Right cardiac atrium (tissue), 5 donors: ENCODE measurements at regions not wholly inside any gene's neighbourhood (a gene's known extent, or its start where the extent isn't known, plus 50 kb on each side); places are given as distances from the start of the nearest gene placed in this dataset.

Source experiments
- ATAC-seq, 2 donors: fragments of 200-7000 bp; cut with Tn5 transposase; one replicate each; pipeline versions ENCODE4 v1.8.0 to v1.9.1; 2020; ENCODE audit warnings: moderate library complexity in 2 of 2, mild to moderate bottlenecking in 1 of 2
- DNase-seq, 3 donors: peaks; one replicate each; pipeline ENCODE4 v3.0.0-alpha.2; 2020
- H3K27ac ChIP-seq: one replicate; pipeline ENCODE4 v1.5.1; 2013; ENCODE audit warnings: mild to moderate bottlenecking, low read length, control low read depth, moderate library complexity
- H3K27me3 ChIP-seq: one replicate; pipeline ENCODE4 v1.6.1; 2013; ENCODE audit not compliant: control insufficient read depth, insufficient read depth
- H3K4me1 ChIP-seq: one replicate; pipeline ENCODE4 v1.6.1; 2013; ENCODE audit warnings: low read length; ENCODE audit not compliant: control insufficient read depth, insufficient read depth
- H3K4me3 ChIP-seq: one replicate; pipeline ENCODE4 v1.5.1; 2013; ENCODE audit warnings: low read length, control low read depth
- H3K9me3 ChIP-seq: one replicate; pipeline ENCODE4 v1.6.1; 2013; ENCODE audit warnings: low read length; ENCODE audit not compliant: control insufficient read depth
- WGBS: extraction: QIAGEN DNeasy Blood & Tissue Kit; methylation state at CpG from one replicate; pipeline ENCODE4 v1.1.7; 2013; 5-methylcytosine and 5-hydroxymethylcytosine counted together
- intact Hi-C, 4 donors: fragments of 100-400 bp; cut with DNase I; formaldehyde crosslinking; loops; one replicate each; pipeline versions ENCODE4 v1.11.0 to v1.14.0; 2022 to 2023
- donor health status: healthy with polysubstance abuse.
- donor health status: DM: no; HTN: yes; CAD: no.
- donor health status: DM: no; HTN: no; CAD: no.
- donor health status: DM: no; HTN: yes; CAD: no; lungs with severe emphysema.
- donor health status: DM: yes; HTN: yes; CAD: no.

DNA sequence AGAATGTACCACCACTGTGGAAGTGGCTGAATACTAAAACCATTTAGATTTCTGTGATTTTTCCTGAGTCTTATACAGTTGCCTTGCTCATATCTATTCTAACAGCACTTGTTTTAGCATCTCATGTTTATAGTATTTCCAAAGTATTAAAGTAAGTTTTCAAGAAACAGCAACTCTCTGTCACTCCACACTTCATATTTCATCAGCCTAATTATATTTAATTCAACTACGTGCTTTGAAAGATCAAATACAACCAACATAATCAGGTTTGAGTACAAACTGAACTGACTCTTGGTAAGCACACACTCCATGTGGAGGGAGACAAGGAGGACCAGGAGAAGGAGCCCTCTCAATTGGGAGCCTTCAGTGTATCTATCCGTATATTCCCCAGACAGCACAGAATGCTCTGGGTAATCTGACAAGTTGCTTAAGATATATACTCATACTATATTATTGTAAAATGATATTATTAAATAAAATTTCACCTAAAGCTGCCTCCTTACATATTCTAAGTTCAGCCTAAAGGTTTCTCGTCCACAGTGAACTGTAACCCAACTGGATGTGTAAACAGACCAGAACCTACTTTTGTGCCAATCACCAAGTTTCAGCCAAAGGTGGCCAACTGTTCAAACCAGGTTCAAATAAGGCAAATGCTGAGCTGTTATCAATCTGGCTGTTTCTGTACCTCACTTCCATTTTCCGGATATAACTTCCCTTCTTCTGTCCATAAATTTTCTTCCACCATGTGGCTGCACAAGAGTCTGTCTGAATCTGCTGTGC lies 105.0 kb upstream of the RASSF8 start:
- ATAC-seq = no peak
- WGBS = 63% methylated on average over 4 of the region's 4 CpGs

DNA sequence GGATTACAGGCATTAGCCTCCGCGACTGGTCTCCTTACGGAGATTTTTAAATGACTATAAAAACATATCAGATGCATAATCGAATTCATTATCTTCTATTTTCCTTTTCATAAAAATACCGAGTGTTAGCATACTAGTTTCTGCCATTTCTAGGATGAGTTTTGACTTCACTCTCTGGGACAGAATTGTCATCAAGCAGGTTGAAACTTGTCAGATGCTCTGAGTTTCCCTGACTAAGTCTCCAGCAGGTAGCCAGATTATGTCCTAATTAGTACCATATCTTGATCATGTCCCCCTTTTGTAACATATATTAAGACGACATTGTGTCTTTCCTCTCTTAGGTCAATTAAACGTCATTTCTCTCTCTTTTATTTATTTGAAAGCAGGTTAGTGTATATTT lies 103.5 kb upstream of the RASSF8 start:
- H3K4me1 ChIP-seq = no peaks in the 10 kb centered on the region
- no peaks in the 10 kb centered on the region for H3K27me3 ChIP-seq
- ATAC-seq (no peak), DNase-seq (no peak)
- no peak overlapping the region for H3K4me3 ChIP-seq
- 88% methylated on average over 7 of the region's 7 CpGs for WGBS
- intact Hi-C loops = no loop called here
- H3K27ac ChIP-seq = no peak overlapping the region
- no peaks in the 10 kb centered on the region for H3K9me3 ChIP-seq

More for the DNA sequence above, 105.0 kb upstream of the RASSF8 start:
- DNase-seq = no peak
- Histone ChIP-seq H3K27me3 (no peaks in the 10 kb centered on the region), H3K4me1 (no peaks in the 10 kb centered on the region), H3K27ac (no peak overlapping the region), H3K4me3 (no peak overlapping the region), H3K9me3 (no peaks in the 10 kb centered on the region)
- intact Hi-C loops = no loop called here

DNA sequence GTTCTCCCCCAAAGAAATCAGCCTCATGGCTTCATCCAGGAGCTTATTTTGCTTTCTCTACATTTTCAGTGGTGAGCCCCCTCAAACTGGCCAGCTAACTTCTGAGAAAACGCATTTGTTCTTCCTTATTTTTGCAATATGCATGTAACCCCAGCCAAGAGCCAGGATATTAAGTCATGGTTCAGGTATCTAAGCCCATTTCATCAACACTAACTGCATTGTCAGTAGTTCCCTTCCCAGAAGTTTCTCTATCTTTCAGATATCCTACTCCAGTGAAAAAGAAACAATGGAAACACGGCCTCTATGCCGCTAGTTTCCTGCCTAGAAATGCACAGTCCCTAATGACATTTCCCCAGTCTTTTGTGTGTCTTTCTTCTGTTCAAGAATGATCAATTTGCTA lies 102.8 kb upstream of the RASSF8 start:
- Histone ChIP-seq H3K27ac (no peak overlapping the region), H3K27me3 (no peaks in the 10 kb centered on the region), H3K9me3 (no peaks in the 10 kb centered on the region), H3K4me1 (no peaks in the 10 kb centered on the region), H3K4me3 (no peak overlapping the region)
- ATAC-seq = peak; percentile 64 to 92
- DNase-seq = no peak
- intact Hi-C loops = no loop called here
- WGBS = 40% methylated on average over 3 of the region's 3 CpGs

DNA sequence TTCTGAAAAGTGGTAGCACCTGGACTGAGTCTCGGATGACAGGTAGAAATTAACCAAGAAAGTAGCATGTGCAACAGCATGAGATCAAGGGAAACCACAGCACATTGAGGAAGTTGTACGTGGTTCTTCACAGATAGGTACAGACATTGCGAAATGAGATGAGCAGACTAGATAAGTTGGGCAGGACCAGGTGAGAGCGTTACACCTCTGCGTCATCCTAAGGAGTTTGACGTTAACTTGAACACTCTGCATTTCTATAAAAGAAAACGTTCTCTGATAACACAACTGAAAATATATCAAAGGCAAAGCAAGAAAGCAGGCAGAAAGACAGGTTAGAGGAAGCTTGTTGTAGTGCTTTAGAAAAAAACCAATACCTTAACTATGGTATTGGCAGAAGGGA lies 98.5 kb upstream of the RASSF8 start:
- intact Hi-C loops = no loop called here
- WGBS = 83% methylated on average over 7 of the region's 7 CpGs

GRCh38 chr12:25861226-25861625 lies 97.3 kb upstream of the RASSF8 start:
- Histone ChIP-seq H3K27ac (no peak overlapping the region), H3K4me1 (no peaks in the 10 kb centered on the region), H3K4me3 (no peak overlapping the region), H3K9me3 (no peaks in the 10 kb centered on the region), H3K27me3 (no peaks in the 10 kb centered on the region)
- intact Hi-C loops = no loop called here
- WGBS = 75% methylated on average over 2 of the region's 2 CpGs
- no peak for DNase-seq
- peak in 1 of 2 donors; percentile 83 for ATAC-seq

More for the DNA sequence above, 98.5 kb upstream of the RASSF8 start:
- Histone ChIP-seq H3K4me1 (no peaks in the 10 kb centered on the region), H3K4me3 (no peak overlapping the region), H3K27me3 (no peaks in the 10 kb centered on the region), H3K9me3 (no peaks in the 10 kb centered on the region), H3K27ac (no peak overlapping the region)
- DNase-seq (no peak), ATAC-seq (no peak)

DNA sequence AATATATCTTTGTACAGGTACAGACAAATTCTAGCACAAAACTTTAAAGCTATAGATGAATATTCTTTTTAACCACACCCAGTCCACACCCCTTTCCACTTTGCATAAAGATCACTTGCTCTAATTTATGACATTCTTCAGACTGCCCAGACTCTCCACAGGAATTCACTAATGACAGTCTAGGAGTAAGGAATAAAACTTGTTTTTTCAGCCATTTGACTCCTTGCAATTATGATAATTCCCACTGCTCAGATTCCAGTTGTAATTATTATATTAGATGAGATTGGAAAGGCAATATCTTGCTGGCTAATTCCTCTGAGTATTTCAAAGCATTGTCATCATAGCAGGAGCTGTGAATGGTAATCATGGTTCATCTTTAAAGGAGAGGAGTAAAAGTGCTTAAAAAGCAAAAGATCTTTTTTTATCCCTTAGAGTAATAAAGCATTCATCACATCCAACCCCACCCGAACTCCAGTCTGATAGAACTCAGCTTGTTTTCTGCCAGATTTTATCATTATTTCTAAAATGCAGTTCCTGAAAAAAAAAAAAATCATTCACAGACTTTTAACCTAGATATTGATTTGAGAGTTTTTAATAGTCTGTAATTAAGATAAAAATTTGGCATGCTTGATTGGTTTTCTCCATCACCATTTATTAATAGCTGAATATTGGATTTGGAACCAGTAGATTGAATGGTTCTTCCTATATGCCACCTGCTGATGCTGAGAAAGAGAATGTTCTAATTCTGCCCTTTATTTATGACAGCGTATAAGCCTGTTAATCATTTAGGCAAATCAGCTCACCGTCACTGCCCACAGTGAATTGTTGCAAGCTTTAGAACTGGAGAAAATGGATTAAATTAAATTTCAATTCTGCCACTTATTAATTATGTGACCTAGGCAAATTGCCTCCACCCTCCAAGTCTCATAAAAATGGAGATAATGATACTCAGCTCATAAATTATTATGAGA lies 93.9 kb upstream of the RASSF8 start:
- no peak overlapping the region for H3K27ac ChIP-seq
- WGBS = 83% methylated on average over 3 of the region's 3 CpGs
- no peaks in the 10 kb centered on the region for H3K27me3 ChIP-seq
- no peak overlapping the region for H3K4me3 ChIP-seq
- ATAC-seq (no peak), DNase-seq (no peak)
- intact Hi-C loops = no loop called here
- H3K4me1 ChIP-seq = no peaks in the 10 kb centered on the region
- H3K9me3 ChIP-seq = no peaks in the 10 kb centered on the region

GRCh38 chr12:25866586-25867378 lies 91.7 kb upstream of the RASSF8 start:
- ATAC-seq = no peak
- H3K27me3 ChIP-seq = no peaks in the 10 kb centered on the region
- H3K4me3 ChIP-seq = no peak overlapping the region
- DNase-seq = no peak
- no peak overlapping the region for H3K27ac ChIP-seq
- H3K4me1 ChIP-seq = no peaks in the 10 kb centered on the region
- intact Hi-C loops = no loop called here
- 86% methylated on average over 6 of the region's 6 CpGs for WGBS
- no peaks in the 10 kb centered on the region for H3K9me3 ChIP-seq

- Histone ChIP-seq H3K9me3 (no peaks in the 10 kb centered on the region), H3K27me3 (no peaks in the 10 kb centered on the region), H3K27ac (no peak overlapping the region), H3K4me1 (no peaks in the 10 kb centered on the region), H3K4me3 (no peak overlapping the region)
- intact Hi-C loops = no loop called here
- DNase-seq (no peak), ATAC-seq (no peak)
Observed at GRCh38 chr12:25868193-25868592, 90.3 kb upstream of the RASSF8 start.

DNA sequence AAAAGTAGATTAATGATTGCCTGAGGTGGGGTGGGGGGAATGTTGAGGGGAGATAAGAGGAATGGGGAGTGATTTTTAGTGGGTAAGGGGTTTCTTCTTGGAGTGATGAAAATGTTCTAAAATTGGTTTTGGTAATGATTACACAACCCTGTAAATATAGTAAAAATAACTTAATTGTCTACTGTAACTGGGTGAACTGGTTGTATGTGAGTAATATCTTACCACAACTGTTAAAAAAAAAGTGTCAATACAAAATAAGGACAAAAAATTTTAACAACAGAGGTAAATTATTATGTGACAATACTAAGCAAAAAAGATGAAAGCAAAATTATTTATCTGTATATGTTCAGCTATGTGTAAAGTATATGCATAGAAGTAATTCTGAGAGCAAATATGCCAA lies 86.3 kb upstream of the RASSF8 start:
- Histone ChIP-seq H3K9me3 (no peaks in the 10 kb centered on the region), H3K27ac (no peak overlapping the region), H3K27me3 (no peaks in the 10 kb centered on the region), H3K4me1 (no peaks in the 10 kb centered on the region), H3K4me3 (no peak overlapping the region)
- intact Hi-C loops = no loop called here
- ATAC-seq (no peak), DNase-seq (no peak)

DNA sequence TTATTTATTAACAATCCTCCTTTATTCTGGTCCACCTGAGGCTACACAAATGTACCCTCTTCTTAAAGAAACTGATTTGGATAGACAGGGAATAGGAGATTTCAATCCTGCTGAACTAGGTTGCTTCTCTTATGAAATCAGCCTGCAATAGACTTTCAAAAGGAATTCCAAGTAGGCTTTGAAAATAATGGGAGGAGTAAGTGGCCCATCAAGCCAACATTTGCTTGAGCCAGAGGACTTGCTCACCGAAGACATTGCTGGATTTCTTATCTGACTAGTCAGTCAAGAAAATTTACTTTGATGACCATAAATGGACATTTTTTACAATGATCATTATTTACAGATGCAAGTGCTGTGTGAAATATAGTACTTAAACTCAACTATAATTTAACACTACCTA lies 82.8 kb upstream of the RASSF8 start:
- H3K4me1 ChIP-seq = no peaks in the 10 kb centered on the region
- intact Hi-C loops = no loop called here
- no peaks in the 10 kb centered on the region for H3K27me3 ChIP-seq
- no peak for ATAC-seq
- no peak overlapping the region for H3K4me3 ChIP-seq
- 45% methylated on average over 1 of the region's 1 CpG for WGBS
- H3K9me3 ChIP-seq = no peaks in the 10 kb centered on the region
- H3K27ac ChIP-seq = no peak overlapping the region
- no peak for DNase-seq
